ENCODE measurements at regions not wholly inside any gene's neighbourhood (a gene's known extent, or its start where the extent isn't known, plus 50 kb on each side); places are given as distances from the start of the nearest gene placed in this dataset.

DNA sequence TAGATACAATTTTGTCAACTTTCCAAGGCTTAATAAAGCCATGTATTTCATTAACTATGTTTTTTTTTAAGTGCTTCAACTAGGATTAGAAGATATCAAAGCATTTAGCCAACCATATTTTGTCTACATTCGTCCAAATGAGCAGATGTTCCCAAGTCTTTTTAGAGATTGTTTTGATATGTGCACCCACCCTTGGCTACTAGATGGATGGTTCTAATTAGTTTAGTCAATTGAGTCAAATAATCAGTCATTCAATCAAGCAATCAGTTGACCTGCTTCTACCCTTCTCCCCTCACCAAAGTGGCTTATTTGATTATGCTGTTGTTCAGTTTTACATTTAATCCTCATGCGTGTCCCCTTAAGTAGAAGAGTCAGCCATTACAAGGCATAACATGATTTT, 319.5 kb upstream of the TNC start:
- TF ChIP-seq CTCF (IDR thresholded peaks at IDR 0.05) (no peak), POLR2A (IDR thresholded peaks at IDR 0.05) (no peak), EP300 (IDR thresholded peaks at IDR 0.05) (no peak)

Data from tibial nerve (tissue), 4 donors.